GM18867 (cell line): ENCODE measurements at regions not wholly inside any gene's neighbourhood (a gene's known extent, or its start where the extent isn't known, plus 50 kb on each side); places are given as distances from the start of the nearest gene placed in this dataset.

Experiments used
- ATAC-seq: cut with Tn5 transposase; IDR thresholded peaks from one replicate; pipeline ENCODE4 v1.9.1; 2021; ENCODE audit warnings: mild to moderate bottlenecking, moderate library complexity; ENCODE audit not compliant: unreplicated experiment

DNA sequence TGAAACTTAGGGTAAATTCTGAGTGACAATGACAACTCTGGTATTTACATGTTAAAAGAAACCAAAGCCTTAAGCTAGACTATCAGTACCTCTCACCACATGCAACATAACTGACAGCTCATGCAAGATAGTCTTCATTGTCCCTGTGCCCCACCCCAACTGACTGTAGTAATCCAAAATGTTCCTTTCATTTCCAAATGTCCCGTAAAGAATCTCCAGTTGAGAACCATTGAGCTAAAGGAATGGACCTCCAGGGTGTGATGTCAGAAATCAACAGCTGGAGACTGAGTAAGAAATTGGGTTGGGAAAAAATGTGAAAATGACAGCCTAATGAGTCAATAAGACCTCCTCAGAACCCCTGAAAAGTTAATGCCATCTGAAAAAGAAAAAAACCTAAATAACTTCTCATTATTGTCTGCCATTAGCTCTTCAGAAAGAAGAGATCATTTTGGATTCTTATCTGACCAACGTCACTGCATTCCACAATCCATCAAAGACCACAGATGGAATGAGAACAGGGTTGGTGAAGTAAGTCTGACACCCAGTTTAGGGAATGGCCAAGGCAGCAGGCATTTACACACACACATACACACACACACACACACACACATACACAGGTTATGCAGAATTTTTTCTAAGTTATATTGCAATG, 51.7 kb upstream of the ACVR2A start:
- no peak for ATAC-seq

DNA sequence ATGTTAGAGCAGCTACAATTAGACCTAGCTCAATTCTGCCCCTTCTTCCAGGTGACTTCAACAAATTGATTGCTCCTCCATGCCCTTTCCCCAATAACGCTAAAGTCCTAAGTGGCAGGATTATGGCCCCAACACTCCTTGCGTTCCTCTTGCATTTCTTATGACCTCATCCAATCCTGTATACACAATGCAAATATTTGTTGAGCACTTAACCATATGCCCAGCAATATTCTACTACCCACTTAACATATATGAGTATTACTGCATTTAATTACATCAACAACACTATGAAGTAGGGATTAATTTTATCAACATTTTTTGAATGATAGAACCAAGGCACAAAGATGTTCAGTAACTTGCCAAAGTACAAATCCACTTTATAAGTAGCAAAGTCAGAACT, 54.2 kb upstream of the ACVR2A start:
- ATAC-seq = no peak

- no peak for ATAC-seq
These were observed 55.1 kb upstream of the ACVR2A start for GRCh38 chr2:147789720-147790119.

DNA sequence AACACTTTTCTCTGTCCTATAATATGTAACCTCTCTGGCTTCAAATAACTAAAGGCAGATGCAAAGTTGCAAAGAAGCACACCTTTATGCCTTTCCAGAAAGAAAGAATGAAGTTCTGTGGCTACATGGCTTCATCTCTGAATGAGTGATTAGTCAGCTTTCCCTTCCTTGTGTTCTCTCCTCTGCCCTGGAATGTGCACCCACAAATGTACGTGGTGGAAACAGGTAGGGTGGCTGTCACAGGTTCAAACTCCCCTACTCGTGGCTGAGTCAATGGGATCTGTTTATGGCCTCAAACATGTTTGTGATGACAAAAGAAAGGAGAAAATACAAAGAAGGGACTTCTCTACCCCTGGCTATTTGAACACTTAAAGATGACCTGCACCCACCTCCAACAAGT, 55.5 kb upstream of the ACVR2A start:
- ATAC-seq = no peak

- ATAC-seq = no peak
These were observed 62.5 kb upstream of the ACVR2A start for GRCh38 chr2:147782141-147782930.

DNA sequence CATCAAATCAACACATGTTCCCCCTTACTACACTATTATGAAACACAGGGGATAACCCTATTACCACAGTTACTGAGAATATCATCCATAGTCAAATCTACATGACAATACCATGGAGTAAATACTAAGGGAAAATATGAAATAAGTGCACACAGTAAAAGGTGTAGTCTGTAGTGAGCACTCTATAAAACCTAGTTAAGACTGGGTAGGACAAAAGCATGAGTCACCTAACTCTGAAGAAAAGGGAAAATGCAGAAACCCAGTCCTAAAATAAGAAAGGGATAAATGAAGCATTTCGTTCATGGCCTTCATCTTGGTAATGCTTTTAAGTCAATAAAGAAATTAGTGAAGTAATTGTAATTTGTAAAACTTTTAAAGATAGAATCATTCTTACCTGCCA, 65.4 kb upstream of the ACVR2A start:
- ATAC-seq = no peak

- ATAC-seq = no peak
These were observed 67.4 kb upstream of the ACVR2A start for GRCh38 chr2:147777394-147777793.

GRCh38 chr2:147774805-147775204, 70.0 kb upstream of the ACVR2A start:
- no peak for ATAC-seq

DNA sequence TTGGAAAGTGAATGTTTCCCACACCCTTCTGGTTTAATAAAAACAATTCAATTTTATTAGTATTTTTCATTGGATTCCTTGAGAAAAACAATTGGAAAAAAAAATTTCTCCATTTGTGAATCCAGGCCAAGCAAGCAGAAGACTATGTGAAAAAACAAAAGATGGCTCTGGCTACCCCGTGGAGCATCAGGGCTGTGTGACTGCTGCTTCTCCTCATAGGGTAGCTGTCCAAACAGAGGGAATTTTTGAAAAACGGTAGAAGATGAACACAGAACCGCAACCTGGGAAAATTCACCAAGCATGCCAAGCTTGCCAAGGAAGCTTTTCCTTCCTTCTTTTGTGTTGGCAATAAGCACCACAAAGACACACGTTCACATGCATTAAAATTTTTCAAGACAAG, 71.3 kb upstream of the ACVR2A start:
- ATAC-seq = no peak

DNA sequence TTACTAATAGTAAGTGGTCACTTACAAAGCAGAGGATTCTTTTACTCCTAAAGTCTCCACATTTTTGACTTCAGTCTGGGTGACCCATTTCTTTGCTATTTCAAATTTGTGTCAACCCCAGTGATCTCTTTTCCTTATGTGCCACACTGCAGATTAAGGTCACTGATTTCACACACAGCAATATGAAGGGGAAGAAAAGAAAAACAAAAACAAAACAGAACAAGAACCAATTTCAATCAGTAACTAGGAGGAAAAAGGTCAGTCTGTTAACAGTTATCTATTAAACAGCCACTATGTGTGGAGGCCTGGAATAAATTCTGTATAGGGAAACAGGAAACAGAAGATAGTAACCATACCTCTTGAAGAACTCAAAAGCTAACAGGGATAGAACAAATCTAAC, 72.0 kb upstream of the ACVR2A start:
- no peak for ATAC-seq

DNA sequence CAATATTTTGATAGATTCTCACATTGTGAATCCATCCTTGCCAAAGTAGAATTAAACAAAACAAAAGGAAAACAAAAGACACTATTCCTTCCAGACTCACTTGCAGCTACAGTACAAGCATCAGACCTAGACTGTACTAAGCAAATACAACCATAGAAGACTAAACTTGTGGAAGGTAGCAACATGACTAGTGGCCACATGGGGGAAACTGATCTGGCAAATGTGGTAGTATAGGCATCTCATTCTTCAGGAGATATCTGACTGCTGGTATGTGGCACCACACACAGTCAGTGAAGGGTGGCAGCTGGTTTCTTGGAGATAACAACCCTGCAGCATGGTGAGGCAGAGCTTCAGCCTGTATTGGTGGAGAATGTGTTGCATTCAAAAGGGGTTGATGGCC, 81.0 kb upstream of the ACVR2A start:
- ATAC-seq = no peak

DNA sequence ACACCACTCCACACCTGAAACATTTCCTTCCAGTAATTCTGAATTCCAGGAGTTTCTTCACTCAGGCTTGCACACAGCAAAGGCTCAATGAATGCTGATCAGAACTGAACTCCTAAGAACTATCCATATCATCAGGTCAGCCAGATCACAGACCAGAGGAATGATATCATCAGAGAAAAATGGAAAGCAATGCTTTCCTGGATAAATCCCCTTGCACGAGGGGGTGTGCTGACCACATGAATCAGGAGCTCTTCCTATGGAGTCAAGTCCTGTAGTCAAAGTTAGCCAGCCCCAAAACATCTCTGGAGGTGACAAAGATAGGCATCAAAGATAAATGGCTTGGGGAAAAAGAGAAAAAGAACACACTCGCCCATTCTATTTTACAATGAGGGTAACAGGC, 83.8 kb upstream of the ACVR2A start:
- no peak for ATAC-seq

DNA sequence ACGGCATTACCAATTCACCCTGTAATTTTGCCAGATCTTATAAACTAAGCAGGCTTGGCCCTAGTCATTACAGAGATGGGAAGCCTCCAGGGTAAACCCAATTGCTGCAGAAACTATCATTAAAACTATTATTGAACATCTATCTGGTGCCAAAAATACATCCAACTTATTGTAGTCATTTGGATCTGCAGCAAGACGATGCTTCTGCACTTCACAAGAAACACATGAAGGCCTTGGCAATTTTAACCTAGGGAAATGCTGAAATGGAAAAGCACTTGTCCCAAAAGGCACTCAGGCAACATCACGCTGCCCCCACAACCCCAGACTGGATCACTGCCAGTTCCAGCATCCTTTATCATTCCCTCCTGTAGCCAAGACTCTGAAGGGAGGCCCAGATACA, 85.3 kb upstream of the ACVR2A start:
- no peak for ATAC-seq

DNA sequence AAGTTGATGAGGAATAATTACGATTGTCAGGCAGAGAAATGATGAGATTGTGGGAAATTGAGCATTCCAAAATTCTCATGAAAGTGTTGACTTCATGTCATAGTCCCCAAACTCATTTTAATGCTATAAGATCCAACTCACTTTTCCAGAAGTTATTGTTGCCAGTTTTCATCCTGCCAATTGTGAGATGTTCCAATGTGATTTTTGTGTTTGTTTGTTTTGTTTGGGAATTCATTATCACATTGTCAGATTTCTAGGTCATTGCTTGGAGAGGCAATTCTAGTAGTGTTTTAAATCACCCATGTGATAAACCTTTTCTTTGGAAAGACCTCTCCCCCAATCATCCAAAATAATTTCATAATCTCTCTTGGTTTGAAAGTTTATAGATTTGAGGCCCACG, 86.0 kb upstream of the ACVR2A start:
- ATAC-seq = no peak

- no peak for ATAC-seq
These were observed 88.8 kb upstream of the ACVR2A start for GRCh38 chr2:147756069-147756468.

DNA sequence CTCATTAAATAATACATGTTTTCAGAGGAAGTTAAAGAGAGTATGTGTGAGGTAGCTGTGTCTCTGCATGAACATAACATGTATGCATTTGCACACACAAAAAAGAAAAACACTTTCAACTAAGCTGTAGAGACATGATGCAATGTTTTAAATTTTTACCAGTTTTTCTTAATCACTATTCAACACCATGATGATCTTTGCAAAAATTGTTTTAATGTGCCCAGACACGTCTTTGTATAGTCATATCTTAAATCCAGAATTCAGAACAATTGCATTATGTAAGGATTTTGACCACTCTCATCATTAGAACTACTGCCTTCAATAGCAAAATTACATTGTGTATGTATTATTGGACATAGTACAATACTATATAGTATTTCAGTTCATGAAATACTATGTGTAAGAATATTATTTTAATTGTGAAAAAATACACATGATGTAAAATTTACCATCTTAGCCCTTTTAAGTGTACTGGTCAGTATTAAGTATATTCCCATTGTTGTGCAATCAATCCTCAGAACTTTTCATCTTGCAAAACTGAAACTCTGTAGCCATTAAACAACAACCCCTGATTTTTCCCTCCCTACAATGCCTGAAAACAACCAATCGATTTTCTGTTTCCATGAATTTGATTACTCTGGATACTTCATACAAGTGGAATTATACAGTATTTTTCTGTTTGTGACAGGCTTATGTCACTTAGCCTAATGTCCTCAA, 104.5 kb upstream of the ACVR2A start:
- ATAC-seq = no peak

GRCh38 chr2:147739508-147739907, 105.3 kb upstream of the ACVR2A start:
- ATAC-seq = no peak

DNA sequence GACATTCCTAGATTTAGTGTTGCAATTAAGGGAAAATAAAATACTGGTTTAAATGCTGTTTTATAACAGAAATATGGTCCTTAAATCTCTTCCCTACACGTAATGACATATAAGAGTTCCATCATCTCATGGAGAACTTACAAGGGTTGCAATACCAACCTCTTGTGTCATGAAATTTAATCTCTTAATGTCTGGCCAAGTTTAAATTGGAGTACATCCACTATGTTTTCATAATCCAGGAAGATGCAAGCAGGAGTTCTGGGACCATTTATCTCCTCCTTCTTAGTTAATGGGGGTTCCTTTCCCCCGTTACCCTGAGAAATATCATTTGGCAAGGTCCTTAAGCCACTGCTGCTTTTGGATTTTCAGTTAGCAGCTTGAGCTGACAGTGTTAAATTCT, 126.0 kb upstream of the ACVR2A start:
- ATAC-seq = no peak

DNA sequence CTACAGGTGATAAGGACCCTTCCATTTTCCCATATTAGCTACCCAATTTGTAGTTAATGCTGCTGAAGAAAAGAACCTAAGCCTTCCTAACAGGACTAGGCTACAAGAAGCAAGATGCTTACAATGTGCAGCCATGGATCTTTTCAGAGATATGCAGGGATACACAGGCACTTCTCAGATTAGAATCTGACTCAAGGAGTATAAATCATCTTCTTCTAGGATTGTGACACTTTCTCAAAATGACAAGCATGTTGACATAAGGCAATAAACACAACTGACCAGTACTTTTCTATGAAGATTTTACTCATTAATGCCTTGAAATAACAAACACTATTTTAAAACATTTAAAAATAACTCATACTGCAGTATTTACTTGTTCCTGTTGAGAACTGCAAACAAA, 127.9 kb upstream of the ACVR2A start:
- no peak for ATAC-seq

GRCh38 chr2:147715807-147716206, 129.0 kb upstream of the ACVR2A start:
- ATAC-seq = peak; percentile 81

GRCh38 chr2:147714582-147714981, 130.2 kb upstream of the ACVR2A start:
- ATAC-seq = no peak

GRCh38 chr2:147713349-147713748, 131.5 kb upstream of the ACVR2A start:
- no peak for ATAC-seq
